HG03354 (cell line): ENCODE measurements at regions not wholly inside any gene's neighbourhood (a gene's known extent, or its start where the extent isn't known, plus 50 kb on each side); places are given as distances from the start of the nearest gene placed in this dataset.

Experiments
- ATAC-seq: cut with Tn5 transposase; IDR thresholded peaks from one replicate; pipeline ENCODE4 v1.9.1; 2021; ENCODE audit warnings: mild to moderate bottlenecking; ENCODE audit not compliant: unreplicated experiment, poor library complexity, severe bottlenecking

DNA sequence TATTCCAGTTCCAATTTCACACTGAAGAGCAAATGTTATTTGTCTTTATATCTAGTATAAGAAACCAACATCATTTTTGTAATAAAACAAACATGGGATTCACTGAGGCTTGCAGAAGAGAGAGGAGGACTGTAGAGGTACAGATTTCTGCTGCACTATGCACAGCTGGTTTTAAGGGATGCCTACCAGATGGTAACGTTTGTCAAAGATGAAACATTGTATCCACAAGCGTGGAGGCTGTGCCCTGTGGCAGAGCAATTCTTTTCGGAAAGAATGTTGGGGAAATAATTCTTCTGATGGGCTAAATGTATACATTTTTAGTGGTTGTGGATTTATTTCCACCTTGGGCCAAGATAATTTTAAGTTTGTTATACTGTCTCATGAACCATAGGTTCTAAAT is 272.4 kb downstream of the DUSP10 start:
- ATAC-seq: no peak

GRCh38 chr1:221470000-221470698 is 271.7 kb downstream of the DUSP10 start:
- ATAC-seq: no peak

GRCh38 chr1:221473411-221473810 is 268.5 kb downstream of the DUSP10 start:
- ATAC-seq: no peak

GRCh38 chr1:221477252-221477651 is 264.6 kb downstream of the DUSP10 start:
- ATAC-seq: no peak

GRCh38 chr1:221478050-221478949 is 263.6 kb downstream of the DUSP10 start:
- peak; percentile 84 for ATAC-seq

DNA sequence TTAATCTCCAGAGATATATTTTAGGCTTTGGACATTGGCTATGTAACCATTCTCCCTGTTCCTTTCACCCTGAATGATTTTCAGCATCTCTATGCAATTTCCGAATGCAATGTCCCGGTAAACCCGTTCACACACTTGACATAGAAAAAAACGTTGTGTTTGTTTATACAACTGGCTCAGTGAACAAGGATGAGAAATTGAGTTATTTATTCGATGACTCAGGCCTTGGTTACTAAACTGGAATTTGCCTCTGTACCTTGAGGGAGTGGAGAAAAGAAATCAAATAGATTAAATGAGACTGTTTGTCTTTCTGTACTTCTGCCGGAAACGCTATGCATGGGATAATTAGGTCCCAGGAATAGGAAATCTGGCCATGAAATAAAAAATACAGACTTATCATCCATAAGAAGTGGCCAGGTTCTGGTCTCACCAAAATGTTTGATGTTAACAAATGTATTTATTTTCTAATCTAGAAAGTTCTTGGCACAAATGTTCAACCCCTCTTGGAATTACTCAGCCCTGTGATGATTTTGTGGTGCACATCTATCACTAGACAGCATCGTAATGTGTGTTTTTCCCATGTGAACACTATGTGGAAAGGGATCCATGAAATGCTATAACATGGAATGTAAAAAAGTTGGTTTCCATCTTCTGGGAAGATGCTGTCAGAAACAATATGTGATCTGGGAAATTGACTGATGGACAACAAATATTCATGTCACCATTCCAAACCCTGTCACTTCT is 253.9 kb downstream of the DUSP10 start:
- no peak for ATAC-seq

DNA sequence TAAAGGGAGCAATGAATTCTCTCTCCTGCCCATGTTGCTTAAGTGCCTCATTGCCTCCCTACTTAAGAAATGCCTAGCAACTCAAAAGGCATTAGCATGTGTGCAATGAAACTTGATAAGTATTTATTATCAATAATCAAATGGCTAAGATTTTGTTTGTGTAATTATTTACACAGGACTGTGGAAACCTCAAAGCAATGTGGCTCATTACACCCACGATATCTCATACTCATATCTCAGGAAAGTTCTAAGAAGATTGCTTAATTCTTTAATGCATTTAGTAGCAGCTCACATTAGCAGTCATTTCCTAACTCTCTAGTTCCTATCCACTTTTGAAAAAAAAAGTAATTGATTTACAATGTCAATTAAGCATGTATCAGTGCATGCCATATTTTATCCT is 253.3 kb downstream of the DUSP10 start:
- ATAC-seq: no peak

DNA sequence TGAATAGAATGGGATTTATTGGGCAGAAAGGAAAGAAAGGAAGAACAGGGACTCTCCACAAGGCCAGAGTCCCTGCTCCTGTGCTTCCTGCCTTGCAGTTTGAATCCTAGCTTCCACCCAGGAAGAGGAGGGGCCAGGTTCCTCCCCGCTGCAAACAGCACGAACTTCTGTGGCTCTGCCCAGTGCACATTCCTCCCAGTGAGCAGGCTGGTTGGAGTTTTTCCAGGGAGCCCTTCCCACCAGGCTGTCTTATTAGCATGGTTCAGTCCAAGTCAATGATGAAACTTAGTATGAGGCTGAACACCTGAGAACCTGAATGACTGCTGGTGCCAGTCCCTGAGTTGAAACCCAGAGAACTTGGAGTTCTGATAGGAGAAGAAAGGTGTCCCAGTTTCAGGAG is 247.2 kb downstream of the DUSP10 start:
- ATAC-seq: no peak

- no peak for ATAC-seq
These were observed 244.8 kb downstream of the DUSP10 start for GRCh38 chr1:221497046-221497445.

DNA sequence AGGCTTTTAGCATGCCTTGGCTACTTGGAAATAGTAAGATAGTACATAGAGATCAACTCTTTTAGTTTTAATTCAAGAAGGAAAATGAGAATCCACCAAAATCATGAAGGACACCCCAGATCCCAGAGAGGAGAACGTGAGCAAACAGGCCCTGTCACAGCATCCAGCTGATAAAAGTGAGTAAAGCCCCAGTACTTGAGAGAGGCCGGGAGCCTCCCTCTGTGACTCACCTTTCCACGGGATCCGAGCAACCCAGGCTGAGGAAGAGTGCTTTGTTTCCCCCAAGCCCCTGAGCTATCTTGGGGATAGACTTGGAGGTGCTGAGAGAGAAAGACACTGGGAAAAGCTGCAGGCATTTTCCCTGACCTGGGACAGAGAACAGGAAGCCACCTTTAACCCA is 238.6 kb downstream of the DUSP10 start:
- ATAC-seq: no peak

GRCh38 chr1:221509575-221510355 is 232.1 kb downstream of the DUSP10 start:
- ATAC-seq: peak; percentile 66

GRCh38 chr1:221510793-221511503 is 230.9 kb downstream of the DUSP10 start:
- ATAC-seq: no peak

DNA sequence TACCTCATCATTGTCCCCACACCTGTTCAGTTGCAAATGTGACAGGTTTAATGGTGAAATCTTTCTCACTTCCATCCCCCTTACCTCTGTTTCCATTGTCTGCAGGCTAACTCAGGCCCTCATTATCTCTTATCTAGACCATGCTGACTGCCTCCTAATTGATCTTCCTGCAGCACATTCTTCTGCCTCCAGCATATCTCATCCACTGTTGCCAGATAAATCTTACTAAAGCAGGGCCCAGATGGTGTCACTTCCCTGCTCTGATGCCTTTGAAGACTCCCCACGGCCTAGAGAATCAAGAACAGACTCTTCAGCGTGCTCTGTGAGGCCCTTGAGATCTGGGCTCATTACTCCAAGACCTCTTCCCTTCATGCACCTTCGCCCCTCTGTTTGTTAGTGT is 230.1 kb downstream of the DUSP10 start:
- no peak for ATAC-seq

- ATAC-seq: no peak
These were observed 227.1 kb downstream of the DUSP10 start for GRCh38 chr1:221514806-221515205.

DNA sequence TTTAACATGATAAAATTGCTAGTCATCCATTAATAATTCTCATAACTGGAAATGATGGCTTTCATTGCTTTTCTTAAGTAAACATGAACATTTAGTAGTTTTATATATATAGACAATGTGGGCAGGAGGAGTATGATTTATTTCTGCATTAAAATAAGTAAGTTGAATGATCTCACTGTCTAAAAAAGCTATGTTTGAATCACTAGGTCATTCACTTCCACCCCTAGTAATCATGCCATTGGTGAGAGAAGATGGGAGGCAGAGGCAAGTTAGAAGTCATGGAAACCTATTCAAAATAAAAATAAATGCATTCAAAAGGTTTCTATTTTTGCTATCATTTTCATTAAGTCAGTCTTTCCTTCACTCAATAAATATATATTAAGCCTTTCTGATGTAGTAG is 226.4 kb downstream of the DUSP10 start:
- no peak for ATAC-seq

GRCh38 chr1:221517961-221518360 is 223.9 kb downstream of the DUSP10 start:
- ATAC-seq: no peak

DNA sequence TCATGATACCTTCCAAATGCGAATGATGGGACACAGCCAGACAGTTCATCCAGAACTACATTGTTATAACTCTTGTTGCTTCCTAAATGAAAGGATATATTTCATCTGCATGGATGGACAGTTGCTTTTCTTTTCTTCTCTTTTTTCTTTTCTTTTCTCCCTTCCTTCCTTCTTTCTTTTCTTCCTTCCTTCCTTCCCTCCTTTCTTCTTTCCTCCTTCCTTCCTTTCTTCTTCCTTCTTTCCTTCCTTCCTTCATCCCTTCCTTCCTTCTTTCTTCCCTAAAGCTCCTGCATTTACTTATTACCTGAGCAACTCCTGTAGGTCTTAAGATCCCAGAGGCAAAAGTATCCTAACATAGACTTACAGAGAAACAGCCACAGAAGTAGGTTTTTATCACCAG is 221.6 kb downstream of the DUSP10 start:
- no peak for ATAC-seq

DNA sequence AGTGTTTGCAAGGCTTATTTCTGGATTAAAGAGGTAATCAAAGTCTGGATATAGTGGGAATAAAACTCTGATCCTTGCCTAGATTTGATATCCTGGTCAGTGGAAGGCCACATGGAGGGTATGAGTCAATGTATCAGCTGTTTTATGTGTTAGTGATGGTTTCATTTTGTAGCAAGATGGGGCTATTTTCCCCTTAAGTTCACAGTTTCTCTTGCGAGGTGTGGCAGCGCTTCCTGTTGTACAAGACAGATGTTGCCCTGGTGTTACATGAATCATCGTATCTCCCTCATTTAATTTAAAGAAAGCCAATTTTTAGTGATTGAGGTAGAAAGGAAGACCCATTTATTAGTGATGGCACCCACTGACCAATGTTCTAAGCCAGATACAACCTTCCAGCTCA is 220.2 kb downstream of the DUSP10 start:
- ATAC-seq: no peak

GRCh38 chr1:221522529-221522940 is 219.4 kb downstream of the DUSP10 start:
- ATAC-seq: no peak
